ENCODE measurements at regions not wholly inside any gene's neighbourhood (a gene's known extent, or its start where the extent isn't known, plus 50 kb on each side); places are given as distances from the start of the nearest gene placed in this dataset.

DNA sequence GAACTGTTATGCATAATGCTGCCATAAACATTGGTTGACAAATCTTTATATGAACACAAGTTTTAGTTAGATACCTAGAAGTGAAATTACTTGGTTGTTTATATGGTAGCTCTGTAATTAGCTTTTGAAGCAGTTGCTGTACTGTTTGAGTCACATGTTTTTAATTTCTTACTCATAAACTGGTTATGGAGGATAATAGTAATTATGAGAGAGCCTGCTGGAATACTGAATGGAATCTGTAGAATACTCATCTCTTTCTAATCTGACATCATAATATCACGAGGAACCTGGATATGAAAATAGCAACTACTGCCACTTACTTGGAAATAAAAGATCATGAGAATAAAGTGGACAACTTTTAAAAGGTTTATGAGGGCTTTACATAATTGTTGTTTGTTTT lies 509.2 kb downstream of the CETN3 start:
- TF ChIP-seq, protein P1, sequence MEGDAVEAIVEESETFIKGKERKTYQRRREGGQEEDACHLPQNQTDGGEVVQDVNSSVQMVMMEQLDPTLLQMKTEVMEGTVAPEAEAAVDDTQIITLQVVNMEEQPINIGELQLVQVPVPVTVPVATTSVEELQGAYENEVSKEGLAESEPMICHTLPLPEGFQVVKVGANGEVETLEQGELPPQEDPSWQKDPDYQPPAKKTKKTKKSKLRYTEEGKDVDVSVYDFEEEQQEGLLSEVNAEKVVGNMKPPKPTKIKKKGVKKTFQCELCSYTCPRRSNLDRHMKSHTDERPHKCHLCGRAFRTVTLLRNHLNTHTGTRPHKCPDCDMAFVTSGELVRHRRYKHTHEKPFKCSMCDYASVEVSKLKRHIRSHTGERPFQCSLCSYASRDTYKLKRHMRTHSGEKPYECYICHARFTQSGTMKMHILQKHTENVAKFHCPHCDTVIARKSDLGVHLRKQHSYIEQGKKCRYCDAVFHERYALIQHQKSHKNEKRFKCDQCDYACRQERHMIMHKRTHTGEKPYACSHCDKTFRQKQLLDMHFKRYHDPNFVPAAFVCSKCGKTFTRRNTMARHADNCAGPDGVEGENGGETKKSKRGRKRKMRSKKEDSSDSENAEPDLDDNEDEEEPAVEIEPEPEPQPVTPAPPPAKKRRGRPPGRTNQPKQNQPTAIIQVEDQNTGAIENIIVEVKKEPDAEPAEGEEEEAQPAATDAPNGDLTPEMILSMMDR (IDR thresholded peaks at IDR 0.05; ENCODE audit: insufficient read depth, low read length, poor library complexity, severe bottlenecking), result no peak
- TF ChIP-seq EZH2phosphoT487 (conservative IDR thresholded peaks at IDR 0.05; ENCODE audit: low read length), result no peak

Measured in SU-DHL-6 (cell line).